ELR (cell line): ENCODE measurements at regions not wholly inside any gene's neighbourhood (a gene's known extent, or its start where the extent isn't known, plus 50 kb on each side); places are given as distances from the start of the nearest gene placed in this dataset.
A peak's percentile ranks its signal among the peaks of the same experiment; 100 is the strongest.

ENCODE experiments used
- DNase-seq: peaks from one replicate; pipeline ENCODE4 v3.0.0-alpha.2; 2015; ENCODE audit warnings: low read depth

GRCh38 chr11:96607864-96608558 lies 218.2 kb downstream of the JRKL start:
- peak; percentile 20 for DNase-seq

- no peak for DNase-seq
Measured at GRCh38 chr11:96614101-96614500, 224.3 kb downstream of the JRKL start.

GRCh38 chr11:96614846-96615245 lies 225.0 kb downstream of the JRKL start:
- no peak for DNase-seq

- DNase-seq: no peak
Measured at GRCh38 chr11:96620464-96621044, 230.7 kb downstream of the JRKL start.

GRCh38 chr11:96621161-96621560 lies 231.3 kb downstream of the JRKL start:
- no peak for DNase-seq

- DNase-seq: no peak
Measured at GRCh38 chr11:96622026-96622634, 232.3 kb downstream of the JRKL start.

GRCh38 chr11:96624126-96624525 lies 234.3 kb downstream of the JRKL start:
- DNase-seq: no peak

- no peak for DNase-seq
Measured at GRCh38 chr11:96627376-96627775, 237.6 kb downstream of the JRKL start.

GRCh38 chr11:96635655-96636054 lies 245.8 kb downstream of the JRKL start:
- no peak for DNase-seq

- no peak for DNase-seq
Measured at GRCh38 chr11:96641261-96641660, 251.4 kb downstream of the JRKL start.

GRCh38 chr11:96642583-96642982 lies 252.8 kb downstream of the JRKL start:
- no peak for DNase-seq

- no peak for DNase-seq
Measured at GRCh38 chr11:96643173-96643572, 253.4 kb downstream of the JRKL start.

- no peak for DNase-seq
Measured at GRCh38 chr11:96647621-96648020, 257.8 kb downstream of the JRKL start.

GRCh38 chr11:96648991-96649390 lies 259.2 kb downstream of the JRKL start:
- DNase-seq: no peak

- no peak for DNase-seq
Measured at GRCh38 chr11:96652516-96652915, 262.7 kb downstream of the JRKL start.

GRCh38 chr11:96655474-96655873 lies 265.7 kb downstream of the JRKL start:
- DNase-seq: no peak

GRCh38 chr11:96658436-96658835 lies 268.6 kb downstream of the JRKL start:
- DNase-seq: peak; percentile 3

- DNase-seq: no peak
Measured at GRCh38 chr11:96664110-96664509, 274.3 kb downstream of the JRKL start.

GRCh38 chr11:96680211-96681018 lies 290.6 kb downstream of the JRKL start:
- DNase-seq: no peak

GRCh38 chr11:96681019-96681716 lies 291.4 kb downstream of the JRKL start:
- no peak for DNase-seq

GRCh38 chr11:96694338-96694737 lies 304.5 kb downstream of the JRKL start:
- no peak for DNase-seq

- no peak for DNase-seq
Measured at GRCh38 chr11:96696731-96697130, 306.9 kb downstream of the JRKL start.
